Lower lobe of right lung (tissue), 2 donors: ENCODE measurements at regions not wholly inside any gene's neighbourhood (a gene's known extent, or its start where the extent isn't known, plus 50 kb on each side); places are given as distances from the start of the nearest gene placed in this dataset.

ENCODE experiments used
- ATAC-seq, 2 donors: fragments of 200-7000 bp; cut with Tn5 transposase; one replicate each; pipeline ENCODE4 v1.9.1; 2020 to 2022; ENCODE audit warnings: mild to moderate bottlenecking in 2 of 2, moderate library complexity in 2 of 2
- DNase-seq: peaks from one replicate; pipeline ENCODE4 v3.0.0-alpha.2; 2020
- H3K27ac ChIP-seq: fragments of 200-600 bp; one replicate; pipeline ENCODE4 v1.8.0; 2022
- H3K27me3 ChIP-seq: fragments of 200-600 bp; one replicate; pipeline ENCODE4 v1.8.0; 2022; ENCODE audit warnings: low read depth
- H3K36me3 ChIP-seq: fragments of 200-600 bp; one replicate; pipeline ENCODE4 v1.8.0; 2022; ENCODE audit warnings: mild to moderate bottlenecking
- H3K4me1 ChIP-seq: fragments of 200-600 bp; one replicate; pipeline ENCODE4 v1.8.0; 2022
- H3K4me3 ChIP-seq: fragments of 200-600 bp; one replicate; pipeline ENCODE4 v1.8.0; 2022; ENCODE audit warnings: mild to moderate bottlenecking
- H3K9me3 ChIP-seq: fragments of 200-600 bp; one replicate; pipeline ENCODE4 v1.8.0; 2022
- CTCF ChIP-seq: fragments of 200-600 bp; IDR thresholded peaks from one replicate; pipeline ENCODE4 v1.8.0; 2022; ENCODE audit warnings: antibody characterized with exemption, mild to moderate bottlenecking
- intact Hi-C: fragments of 100-400 bp; cut with DNase I; formaldehyde crosslinking; loops from one replicate; pipeline ENCODE4 v1.11.0; 2022
- donor health status: DM: no; HTN: yes; CAD: no; lungs with severe emphysema.

DNA sequence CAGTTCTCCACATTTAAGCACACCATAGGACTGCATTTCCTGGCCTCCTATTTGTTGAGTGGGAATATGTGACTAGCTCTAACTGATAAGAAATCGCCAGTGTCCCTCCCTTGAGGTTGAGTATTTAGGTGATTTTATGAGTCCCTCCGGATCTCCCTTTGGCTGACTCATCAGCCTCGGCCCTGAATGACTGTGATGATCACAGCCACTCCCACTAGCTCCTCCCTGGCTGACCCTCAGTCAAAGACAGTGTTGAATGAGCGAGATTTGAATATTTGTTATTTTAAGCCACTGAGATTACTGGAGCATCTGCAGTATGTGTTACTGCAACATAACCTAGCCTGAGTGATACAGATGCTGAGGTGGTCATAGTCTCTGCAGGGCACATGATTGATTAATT is 515.3 kb downstream of the EPHB1 start:
- DNase-seq (no peak), ATAC-seq (no peak)
- no peak overlapping the region for H3K27ac ChIP-seq
- no peak overlapping the region for H3K4me3 ChIP-seq
- no peaks in the 10 kb centered on the region for H3K9me3 ChIP-seq
- no peak for TF ChIP-seq CTCF
- no peaks in the 10 kb centered on the region for H3K4me1 ChIP-seq
- intact Hi-C loops, result no loop called here
- no peaks in the 10 kb centered on the region for H3K27me3 ChIP-seq
- no peaks in the 10 kb centered on the region for H3K36me3 ChIP-seq

- no peak for TF ChIP-seq CTCF
- no peak overlapping the region for H3K27ac ChIP-seq
- no peak overlapping the region for H3K4me3 ChIP-seq
- H3K9me3 ChIP-seq, result no peaks in the 10 kb centered on the region
- intact Hi-C loops, result no loop called here
- no peaks in the 10 kb centered on the region for H3K36me3 ChIP-seq
- H3K4me1 ChIP-seq, result no peaks in the 10 kb centered on the region
- ATAC-seq, result no peak
- no peaks in the 10 kb centered on the region for H3K27me3 ChIP-seq
- no peak for DNase-seq
Observed at GRCh38 chr3:135311699-135312098, 516.6 kb downstream of the EPHB1 start.

GRCh38 chr3:135314237-135314636 is 519.2 kb downstream of the EPHB1 start:
- intact Hi-C loops, result no loop called here
- ATAC-seq, result no peak
- Histone ChIP-seq H3K4me3 (no peak overlapping the region), H3K27me3 (no peaks in the 10 kb centered on the region), H3K27ac (no peak overlapping the region), H3K36me3 (no peaks in the 10 kb centered on the region), H3K9me3 (no peaks in the 10 kb centered on the region), H3K4me1 (no peaks in the 10 kb centered on the region)
- DNase-seq, result no peak
- no peak for TF ChIP-seq CTCF

DNA sequence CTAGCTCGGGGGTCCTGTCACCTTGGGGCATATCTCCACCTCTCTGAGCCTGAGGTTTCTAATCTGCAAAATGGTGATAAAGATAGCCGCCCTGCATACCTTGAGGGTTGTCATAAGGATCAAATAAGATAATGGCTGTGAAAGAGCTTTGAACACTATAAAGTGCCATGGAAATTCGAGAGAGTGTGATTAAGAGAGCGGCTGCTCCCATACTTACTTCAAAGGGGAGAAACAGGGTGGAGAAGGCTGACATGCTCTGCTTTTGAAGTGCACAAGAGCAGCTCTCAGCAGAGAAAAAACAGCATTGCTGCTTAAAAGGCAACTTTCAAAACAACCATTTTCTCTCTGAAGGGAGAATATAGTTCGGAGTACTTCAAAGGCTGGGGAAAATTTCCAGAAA is 529.2 kb downstream of the EPHB1 start:
- no peak for ATAC-seq
- no peak for TF ChIP-seq CTCF

DNA sequence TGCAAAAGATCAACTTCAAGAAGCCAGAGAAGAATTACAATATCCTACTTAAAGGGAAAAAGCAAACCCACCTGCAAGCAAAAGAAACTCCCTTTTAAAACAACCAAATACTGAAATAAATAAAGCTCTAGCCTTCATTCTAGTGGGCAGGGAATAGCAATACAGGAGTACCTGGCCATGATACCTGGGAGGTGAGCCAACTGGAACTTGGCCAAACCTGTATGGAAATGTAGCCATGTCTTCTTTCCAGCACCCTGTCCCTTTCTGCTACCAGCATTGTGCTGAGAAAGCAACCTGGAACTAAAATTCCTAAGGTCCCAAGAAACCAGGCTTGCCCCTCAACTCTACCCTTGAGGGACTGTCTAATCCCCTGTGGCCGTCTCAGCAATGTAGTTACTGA is 530.0 kb downstream of the EPHB1 start:
- no peak for TF ChIP-seq CTCF
- no peaks in the 10 kb centered on the region for H3K9me3 ChIP-seq
- no peak for DNase-seq
- intact Hi-C loops, result no loop called here
- ATAC-seq, result no peak
- no peak overlapping the region for H3K27ac ChIP-seq
- no peaks in the 10 kb centered on the region for H3K36me3 ChIP-seq
- H3K4me1 ChIP-seq, result no peaks in the 10 kb centered on the region
- no peaks in the 10 kb centered on the region for H3K27me3 ChIP-seq
- no peak overlapping the region for H3K4me3 ChIP-seq

More for the DNA sequence above, 529.2 kb downstream of the EPHB1 start:
- Histone ChIP-seq H3K4me1 (no peaks in the 10 kb centered on the region), H3K27me3 (no peaks in the 10 kb centered on the region), H3K36me3 (no peaks in the 10 kb centered on the region), H3K9me3 (no peaks in the 10 kb centered on the region), H3K27ac (no peak overlapping the region), H3K4me3 (no peak overlapping the region)
- no peak for DNase-seq
- intact Hi-C loops, result no loop called here

DNA sequence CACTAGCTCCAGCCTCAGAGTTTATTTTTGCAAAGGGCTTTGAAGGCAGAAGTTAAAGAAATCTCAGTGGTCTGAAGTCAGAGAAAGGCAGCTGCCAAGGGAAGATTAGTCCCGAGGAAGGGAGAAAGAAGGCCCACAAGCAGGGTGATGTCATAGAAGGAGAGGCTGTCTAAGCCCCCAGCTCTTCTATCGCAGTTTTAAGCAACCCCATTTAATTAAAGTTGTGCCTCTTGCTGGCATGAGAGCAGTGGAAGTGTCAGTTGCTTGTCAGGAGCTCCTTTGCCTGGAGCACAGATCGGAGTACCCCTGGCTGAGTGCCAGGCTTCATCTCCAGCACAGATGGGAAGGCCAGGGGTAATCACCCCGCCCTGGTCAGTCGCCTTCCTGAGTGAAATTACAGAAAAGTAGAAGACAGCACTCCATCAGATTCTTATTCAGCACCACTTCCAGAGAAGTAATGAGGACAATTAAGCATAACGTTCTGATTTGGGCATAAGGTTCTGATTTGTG is 530.7 kb downstream of the EPHB1 start:
- no peak for ATAC-seq
- intact Hi-C loops, result no loop called here
- Histone ChIP-seq H3K36me3 (no peaks in the 10 kb centered on the region), H3K4me3 (no peak overlapping the region), H3K27ac (no peak overlapping the region), H3K9me3 (no peaks in the 10 kb centered on the region), H3K27me3 (no peaks in the 10 kb centered on the region), H3K4me1 (no peaks in the 10 kb centered on the region)
- DNase-seq, result no peak
- no peak for TF ChIP-seq CTCF
